OCI-LY7 (cell line): ENCODE measurements at regions not wholly inside any gene's neighbourhood (a gene's known extent, or its start where the extent isn't known, plus 50 kb on each side); places are given as distances from the start of the nearest gene placed in this dataset.

Experiments used
- CTCF ChIP-seq: fragments of 200-600 bp; sonication (generic); conservative IDR thresholded peaks from 2 replicates; pipeline ENCODE4 v1.5.1; 2014; ENCODE audit warnings: mild to moderate bottlenecking, antibody characterized with exemption, low read length, moderate library complexity, mixed read lengths
- EZH2phosphoT487 ChIP-seq: fragments of 200-600 bp; sonication (generic); IDR thresholded peaks from 2 replicates; pipeline ENCODE4 v1.6.1; 2018; ENCODE audit warnings: low read depth, borderline replicate concordance, mild to moderate bottlenecking, mixed run types, antibody characterized with exemption, low read length, moderate library complexity, mixed read lengths

GRCh38 chr13:59501004-59501403 lies 662.7 kb downstream of the DIAPH3 start:
- TF ChIP-seq CTCF (no peak), EZH2phosphoT487 (no peak)
